ENCODE measurements at regions not wholly inside any gene's neighbourhood (a gene's known extent, or its start where the extent isn't known, plus 50 kb on each side); places are given as distances from the start of the nearest gene placed in this dataset.

DNA sequence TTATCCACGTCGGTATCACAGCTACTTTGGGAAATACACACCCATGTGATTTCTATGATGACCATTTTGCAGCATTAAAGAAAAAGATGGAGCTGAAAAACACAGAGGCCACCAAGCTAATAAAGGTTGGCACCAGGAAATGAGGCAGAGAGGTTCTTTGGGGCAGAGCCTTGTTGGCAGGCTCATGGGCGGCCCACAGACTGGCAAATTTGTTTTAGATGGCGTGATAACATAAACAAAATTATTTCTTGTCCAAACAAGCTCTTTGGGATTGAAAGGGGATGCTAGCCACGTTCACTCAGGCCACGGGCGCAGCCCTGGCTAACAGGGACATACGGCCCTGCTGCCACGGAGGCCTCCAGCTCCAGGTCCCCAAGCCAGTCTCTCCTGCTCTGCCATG is 135.9 kb upstream of the ZMIZ1 start:
- DNase-seq (ENCODE audit: extremely low read depth in 1 of 2, low read depth in 1 of 2): no peak

DNA sequence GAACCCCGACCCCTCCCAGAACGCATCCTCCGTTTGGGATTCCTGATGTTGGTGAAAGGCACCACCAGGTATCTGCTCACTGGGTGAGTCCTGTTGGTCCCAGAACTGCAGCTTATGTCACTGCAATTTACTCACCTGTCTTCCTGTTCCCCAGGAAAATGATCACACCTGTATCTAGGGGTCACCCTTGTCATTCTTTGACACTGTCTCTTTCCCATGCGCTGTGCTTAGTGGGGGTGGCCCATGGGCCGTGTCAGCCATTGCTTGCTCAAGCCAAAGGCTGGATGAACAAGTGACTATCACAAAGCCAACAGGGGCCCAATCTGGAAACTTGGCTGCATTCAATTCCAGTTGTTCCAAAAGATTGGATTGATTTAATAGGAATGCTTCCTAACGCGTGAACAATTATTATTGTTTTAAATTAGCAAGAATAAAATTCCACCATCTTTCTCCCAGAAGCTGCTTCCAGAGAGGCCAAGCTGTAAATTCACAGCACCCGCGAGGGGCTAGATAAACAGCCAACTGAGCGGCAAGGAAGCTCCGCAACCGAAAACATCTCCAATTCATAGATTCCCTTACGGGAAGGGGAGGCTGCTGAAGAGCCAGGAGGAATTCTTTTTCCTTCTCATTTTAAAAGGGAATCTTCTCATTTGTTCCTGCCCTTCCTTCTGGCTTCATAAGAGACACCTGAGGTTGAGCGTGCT is 134.8 kb upstream of the ZMIZ1 start:
- DNase-seq (ENCODE audit: extremely low read depth in 1 of 2, low read depth in 1 of 2): no peak

DNA sequence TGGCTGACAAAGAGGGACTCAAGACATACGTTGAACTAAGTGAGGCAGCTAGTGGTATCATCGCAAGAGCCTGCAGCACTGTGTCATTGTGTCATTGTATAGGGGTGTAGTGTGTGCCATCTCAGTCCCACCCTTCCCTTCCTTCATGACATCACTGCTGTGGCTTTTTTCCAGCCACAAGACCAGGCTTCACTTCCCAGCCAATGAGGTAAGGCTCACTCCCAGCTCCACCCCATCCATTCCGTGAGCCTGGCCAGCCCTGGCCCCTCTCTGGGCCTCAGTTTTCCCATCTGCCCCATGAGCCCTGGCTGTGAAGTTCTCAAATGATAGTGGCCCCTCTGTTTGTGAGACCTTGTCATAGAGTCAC is 134.3 kb upstream of the ZMIZ1 start:
- no peak for DNase-seq (ENCODE audit: extremely low read depth in 1 of 2, low read depth in 1 of 2)

DNA sequence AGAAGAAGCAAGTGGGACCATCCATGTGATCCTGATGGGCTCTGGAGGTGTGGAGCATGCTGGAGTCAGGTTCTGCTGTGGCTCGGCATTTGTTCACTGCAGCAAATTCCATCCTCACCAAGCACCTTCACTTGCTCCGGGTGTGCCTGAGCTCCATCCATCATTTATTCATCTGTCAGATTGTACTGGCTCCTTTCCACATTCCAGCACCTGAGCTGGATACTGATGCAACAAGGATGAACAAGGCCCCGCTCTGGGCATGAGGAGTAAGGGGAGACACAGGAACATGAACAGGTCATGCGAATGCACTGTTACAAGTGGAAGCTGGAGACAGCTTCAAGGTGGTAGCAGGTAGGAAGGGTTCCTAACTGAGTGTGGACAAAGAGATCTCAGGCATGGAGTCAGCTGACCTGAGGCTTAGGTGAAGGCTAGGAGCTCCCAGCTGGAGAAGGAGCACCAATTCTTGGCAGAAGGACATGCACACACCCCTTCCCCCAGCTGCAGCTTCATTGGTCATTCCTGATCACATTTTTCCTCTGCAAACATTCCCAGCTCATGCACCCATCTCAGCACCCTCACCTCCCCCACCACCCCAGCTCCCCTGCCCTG is 133.7 kb upstream of the ZMIZ1 start:
- no peak for DNase-seq (ENCODE audit: extremely low read depth in 1 of 2, low read depth in 1 of 2)

DNA sequence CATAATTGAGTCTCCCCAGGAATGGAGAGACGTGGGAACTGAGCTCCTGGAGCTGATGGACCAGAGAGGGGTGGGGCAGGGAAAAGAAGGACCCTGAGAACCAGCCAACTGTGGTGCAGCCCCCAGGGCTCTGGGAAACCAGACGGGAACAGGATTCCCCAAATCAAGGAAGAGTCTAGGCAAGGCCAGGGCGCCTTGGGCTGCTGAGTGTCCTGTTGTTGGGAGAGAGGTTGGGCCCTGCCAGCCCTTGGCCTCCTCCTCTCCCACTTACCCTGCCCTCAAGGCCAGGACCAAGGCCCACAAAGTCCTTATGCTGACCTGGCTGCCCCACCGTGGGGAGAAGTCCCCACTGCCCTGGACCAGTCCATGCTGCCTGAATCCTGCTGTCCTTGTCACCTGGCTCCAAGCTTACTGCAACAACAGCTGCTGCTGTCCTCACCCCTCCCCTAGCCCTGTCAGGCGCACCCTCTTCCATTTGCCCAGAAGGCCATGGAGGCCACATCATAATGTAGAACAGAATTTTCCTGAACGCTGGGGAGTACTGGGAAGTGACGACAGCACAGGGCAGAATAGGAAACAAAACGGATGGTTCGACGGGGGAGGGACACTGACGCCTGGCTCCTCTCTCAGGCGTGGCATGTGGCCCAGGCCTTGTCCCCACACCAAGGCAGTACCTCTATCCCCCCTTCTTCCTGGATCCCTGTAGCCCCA is 132.9 kb upstream of the ZMIZ1 start:
- DNase-seq (ENCODE audit: extremely low read depth in 1 of 2, low read depth in 1 of 2): no peak

DNA sequence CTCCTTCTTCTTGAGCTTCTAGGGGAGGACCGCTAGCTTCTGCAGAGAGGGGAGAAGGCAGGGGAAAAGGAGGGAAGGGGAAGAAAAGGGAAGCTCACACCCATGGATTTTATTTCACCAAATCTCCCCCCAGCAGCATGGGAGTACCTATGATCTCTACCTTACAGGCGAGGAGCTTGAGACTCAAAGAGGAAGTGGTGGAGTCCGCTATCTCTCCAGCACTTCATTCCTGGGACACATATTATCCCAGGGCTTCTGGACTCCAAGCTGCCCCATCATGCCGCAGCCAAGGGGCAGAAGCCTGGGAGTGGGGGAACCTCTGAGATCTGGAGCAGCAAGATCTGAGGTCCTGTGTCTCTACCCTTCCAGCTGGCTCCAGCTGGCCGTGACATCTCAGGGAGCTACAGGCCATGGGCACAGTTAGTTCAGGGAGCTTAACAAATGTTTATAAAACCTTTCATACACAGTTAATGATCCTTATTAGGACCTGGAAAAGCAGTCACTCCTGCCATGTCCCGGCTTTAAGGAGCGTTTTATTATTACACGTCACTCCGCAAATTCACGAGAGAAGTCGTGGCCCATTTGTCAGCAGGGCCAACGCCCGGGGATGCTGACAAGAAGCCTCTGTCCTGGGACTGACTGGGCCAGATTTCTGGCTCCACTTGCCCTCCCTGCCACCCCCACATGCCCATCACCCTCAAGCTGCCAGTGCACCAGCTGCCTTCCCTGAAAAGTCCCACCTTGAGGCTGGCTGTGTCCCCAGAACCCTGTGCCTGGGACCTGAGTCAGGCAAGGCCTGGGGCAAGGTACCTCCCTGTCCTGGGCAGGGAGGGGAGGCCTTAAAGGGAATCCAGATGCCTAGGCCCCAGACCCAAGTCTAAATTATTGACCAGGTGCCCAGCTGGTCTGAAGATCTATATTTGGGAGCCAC is 132.1 kb upstream of the ZMIZ1 start:
- no peak for DNase-seq (ENCODE audit: extremely low read depth in 1 of 2, low read depth in 1 of 2)

DNA sequence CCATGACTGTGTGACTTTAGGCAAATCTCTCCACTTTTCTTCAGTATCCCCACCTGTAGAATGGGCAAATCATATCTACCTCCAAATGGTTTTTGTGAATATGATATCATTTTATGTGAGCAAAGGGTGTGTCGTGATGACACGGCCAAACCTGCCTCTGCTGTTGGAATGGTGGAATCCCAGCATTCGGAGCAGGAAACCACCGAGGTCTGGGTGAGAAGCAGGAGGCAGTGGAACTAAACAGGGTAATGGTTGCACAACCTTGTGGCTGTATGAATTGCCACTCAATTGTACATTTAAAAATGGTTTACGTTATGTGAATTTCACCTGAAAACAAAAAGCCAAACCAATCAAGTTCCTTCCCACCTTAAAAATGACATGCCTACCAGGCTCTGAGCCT is 131.4 kb upstream of the ZMIZ1 start:
- DNase-seq (ENCODE audit: extremely low read depth in 1 of 2, low read depth in 1 of 2): no peak

DNA sequence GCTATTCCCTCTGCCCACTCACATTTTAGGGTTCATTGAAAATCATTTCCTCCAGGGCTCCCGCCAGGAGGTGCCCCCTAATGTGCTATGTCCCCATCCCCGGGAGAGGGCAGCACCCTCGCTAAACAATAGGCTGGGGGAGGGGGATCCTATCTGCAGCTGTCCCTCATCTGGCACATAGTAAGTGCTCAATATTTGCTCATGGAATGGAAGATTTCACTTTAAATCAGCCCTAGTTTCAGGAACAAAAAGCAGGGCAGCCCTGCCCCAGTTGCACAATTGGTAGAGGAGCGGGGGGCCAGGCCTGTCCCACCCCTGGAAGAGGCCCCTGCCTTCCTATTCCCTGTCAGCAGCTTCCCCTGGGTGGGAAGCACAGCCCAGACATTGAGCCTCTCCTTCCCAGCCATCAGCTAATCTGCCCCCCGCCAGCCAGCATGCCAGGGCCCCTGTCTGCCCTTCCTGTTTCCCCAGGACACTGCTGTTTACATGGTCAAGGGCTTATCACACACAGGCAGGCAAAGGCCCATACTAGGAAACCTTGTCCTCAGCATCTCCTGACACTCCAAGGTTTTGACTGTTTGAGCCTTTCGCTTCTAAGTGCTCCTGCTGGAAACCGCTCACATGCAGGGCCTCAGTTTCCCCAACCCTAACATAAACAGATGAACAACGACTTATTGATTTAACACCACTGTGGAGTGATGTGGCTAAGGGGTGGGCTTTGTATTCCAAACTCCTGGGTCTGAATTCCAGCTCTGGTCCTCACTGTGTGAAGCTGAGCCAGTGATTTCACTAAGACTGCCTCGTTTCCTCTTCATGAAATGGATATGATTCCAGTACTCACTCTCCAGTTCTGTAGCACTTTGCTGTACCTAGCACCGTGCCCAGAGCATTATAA is 130.7 kb upstream of the ZMIZ1 start:
- no peak for DNase-seq (ENCODE audit: extremely low read depth in 1 of 2, low read depth in 1 of 2)

DNA sequence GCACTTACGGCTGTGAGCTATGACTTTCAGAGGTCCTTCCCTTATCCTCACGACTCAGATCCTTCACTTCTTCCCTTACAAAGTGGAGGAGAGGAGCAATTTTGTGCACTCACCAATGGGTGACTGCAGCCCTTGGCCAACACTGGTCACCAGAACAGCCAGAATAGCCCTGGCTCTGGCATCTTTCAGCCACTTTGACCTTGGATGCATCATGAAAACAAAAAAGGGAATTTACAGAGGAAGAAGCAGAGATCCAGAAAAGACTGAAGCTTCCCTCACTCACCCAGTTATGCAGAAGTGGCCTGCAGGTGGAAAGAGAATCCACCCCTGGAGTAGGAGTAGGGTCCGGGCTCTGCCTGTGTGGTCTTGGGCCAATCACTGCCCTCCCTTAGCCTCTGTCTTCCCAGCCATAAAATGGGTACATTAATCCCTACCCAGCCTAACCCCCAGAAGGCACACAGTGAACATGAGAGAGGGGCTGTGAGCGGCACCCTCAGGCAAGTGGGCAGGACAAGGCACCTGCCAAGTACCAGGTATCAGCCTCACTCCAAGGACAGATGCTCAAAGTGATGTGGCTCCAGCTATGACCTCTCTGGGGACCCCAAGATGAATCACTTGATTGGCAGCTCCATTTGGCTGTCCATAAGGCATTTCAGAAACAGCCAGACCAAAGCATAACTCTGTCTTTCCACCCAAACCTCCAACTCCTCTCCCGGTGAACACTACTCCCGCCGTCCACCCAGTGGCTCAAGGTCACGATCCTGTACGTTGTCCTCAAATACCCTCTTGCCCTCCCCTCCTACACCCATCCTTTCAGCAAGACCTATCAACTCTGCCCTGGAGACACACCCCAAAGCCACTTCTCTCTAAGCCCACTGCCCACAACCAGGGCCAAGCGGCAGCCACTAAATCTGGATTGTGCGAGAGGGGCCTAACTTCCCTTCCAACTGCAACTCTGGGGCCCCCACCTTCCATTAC is 129.8 kb upstream of the ZMIZ1 start:
- no peak for DNase-seq (ENCODE audit: extremely low read depth in 1 of 2, low read depth in 1 of 2)

DNA sequence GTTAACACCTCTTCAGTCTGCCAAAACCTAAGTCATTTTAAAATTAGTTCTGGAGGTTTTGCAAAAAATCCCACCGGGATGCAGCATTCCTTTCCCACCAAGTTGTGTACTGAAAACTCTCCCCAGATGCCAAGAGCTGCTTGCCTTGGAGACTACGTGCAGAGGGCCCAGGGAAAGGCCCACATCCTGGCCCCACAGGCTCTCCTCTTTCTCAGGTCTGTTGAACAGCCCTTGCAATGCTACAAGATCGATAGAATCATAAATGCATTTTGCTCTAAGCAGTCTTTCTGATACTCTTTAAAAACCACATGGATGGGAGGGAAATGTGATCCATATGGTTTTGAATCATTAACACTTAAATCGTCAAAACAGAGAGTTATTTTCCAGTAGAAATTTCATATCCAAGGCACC is 126.7 kb upstream of the ZMIZ1 start:
- no peak for DNase-seq (ENCODE audit: extremely low read depth in 1 of 2, low read depth in 1 of 2)

DNA sequence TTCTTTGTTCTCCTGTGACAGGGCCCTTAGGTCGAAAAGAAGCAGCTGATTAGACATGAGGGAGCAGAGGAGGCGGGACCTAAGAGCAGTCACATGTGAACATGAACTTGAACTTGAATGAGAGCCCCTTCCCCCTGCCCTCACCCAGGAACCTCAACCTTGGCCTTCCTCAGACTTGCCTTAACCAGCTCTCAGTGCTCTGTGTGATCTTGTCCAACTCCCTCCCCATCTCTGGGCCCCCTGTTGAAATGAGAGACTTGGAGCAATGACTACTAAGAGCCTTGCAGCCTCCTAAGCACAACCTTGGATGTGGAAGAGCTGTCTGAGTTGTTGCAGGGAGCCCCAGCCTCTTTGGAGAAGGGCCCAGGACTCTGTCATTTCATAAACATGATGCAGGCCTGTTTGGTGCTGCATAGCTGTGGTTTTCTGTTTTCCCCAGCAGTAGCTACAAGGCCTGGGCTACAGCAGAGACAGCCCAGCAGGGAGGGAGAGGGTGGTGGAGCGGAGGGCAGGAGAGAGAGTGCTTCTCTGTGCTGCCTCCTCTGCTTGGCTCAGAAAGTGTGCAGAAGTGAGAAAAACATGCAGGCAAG is 123.9 kb upstream of the ZMIZ1 start:
- no peak for DNase-seq (ENCODE audit: extremely low read depth in 1 of 2, low read depth in 1 of 2)

DNA sequence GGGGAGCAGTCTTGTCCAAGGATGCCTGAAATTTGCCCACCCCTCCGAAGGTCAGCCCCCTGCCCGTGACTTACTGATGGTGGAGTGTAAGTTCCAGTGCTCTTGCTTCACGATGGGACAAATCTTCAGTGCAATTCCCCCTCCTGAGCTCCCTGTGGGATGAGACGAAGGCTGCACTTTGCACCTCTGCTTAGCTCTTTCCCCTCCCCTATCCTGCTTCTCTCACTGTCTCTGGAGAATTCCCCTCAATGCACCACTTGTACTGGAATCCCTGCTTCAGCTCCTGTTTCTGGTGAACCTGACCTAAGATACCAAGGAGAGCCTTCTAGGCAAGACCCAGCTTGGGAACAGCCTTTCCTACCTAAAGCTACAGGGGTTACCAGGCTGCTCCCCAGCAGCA is 122.9 kb upstream of the ZMIZ1 start:
- no peak for DNase-seq (ENCODE audit: extremely low read depth in 1 of 2, low read depth in 1 of 2)

DNA sequence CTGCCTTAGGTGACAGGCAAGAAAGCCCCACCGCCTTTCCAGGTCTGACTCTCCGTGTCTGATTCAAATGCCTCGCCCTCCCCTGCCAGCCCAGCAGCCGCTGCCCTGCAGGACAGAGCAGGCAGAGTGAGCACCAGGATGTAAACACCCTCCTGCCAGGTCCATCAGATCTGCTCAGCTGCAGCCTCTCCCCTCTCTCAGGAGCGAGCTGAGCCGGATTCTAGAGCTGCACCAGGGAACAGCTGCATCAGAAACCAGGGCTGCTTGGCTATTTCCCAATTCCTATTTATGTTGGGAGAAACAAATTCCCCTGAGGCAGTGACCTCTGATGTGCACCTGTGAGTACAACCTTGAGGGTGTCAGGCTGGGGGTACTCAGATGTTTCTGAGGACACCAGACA is 121.5 kb upstream of the ZMIZ1 start:
- DNase-seq (ENCODE audit: extremely low read depth in 1 of 2, low read depth in 1 of 2): no peak

DNA sequence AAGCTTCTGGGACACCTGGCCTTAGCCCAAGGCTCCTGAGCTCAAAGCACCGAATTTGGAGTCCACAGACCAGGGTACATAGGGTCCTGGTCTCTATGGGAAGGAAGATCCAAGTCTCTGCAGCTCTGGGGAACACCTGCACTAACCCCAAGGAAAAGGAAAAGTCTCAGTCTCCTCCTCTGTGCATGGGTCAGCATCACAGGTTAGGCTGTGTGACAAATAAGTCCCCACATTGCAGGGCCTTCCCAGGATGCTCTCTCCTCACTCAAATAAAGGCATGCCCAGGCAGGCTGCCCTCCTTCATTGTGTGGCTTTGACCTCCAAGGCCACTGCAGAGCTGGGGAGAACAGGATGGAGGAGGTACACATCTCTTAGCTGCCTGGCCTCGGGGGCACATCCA is 121.0 kb upstream of the ZMIZ1 start:
- no peak for DNase-seq (ENCODE audit: extremely low read depth in 1 of 2, low read depth in 1 of 2)

DNA sequence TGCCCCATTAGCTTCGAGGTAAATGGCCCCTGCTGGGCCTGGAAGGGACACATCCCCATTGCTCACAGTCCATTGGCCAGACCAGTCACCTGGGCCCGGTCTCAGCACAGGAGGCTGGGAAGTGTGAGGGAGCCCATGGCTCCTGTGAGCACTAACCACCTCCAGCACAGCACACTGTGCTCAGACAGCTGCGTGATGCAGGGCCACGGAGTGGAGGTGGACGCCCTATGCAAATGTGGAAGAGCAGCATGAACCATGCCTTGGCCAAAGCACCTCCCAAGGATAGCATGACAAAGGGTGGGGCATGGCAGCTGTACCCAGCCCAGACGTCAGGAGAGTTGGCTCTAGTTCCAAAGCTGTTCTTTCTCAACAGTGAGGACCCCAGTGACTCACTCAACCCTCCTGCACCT is 120.1 kb upstream of the ZMIZ1 start:
- no peak for DNase-seq (ENCODE audit: extremely low read depth in 1 of 2, low read depth in 1 of 2)

DNA sequence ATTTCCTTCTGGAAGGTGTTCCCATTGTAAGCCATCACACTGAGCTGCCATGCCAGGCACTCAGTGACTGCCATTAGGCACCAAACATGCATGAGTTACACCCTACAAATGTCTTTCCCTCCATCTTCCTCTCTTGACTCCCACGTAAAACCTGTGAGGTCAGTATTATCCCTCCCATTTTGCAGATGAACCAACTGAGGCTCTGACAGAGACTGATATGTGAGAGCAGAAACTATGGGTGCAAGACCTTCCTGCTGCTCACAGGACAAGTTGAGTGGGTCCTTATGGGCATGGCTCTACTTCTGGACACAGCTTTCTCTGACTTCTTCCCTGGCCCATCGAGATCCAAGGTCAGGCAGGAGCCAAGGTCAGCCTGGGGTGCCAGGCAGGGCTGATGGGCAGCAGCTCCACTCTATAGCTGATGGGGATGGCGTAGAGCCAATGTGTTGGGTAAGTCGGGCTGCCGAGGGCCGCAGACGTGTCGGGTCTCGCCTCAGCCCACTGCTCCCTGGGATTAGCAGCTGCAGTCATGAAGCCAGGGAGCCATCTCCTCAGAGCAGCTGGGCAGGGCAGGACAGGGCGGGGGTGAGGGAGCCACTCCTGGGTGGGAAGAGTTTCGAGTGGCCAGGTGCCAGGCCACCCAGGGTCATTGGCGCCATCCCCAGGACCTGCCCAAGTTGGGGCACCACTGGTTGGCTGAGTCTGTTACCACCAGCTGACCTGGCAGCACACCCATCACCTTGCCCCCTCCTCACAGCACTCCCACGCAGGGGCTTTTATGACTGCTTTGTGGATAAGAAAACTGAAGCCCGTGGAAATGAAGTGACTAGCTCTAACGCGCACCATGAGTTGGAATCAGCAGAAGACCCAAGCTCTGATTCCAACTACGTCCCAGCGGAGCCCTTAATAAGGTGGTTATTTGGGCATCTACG is 117.8 kb upstream of the ZMIZ1 start:
- no peak for DNase-seq (ENCODE audit: extremely low read depth in 1 of 2, low read depth in 1 of 2)

DNA sequence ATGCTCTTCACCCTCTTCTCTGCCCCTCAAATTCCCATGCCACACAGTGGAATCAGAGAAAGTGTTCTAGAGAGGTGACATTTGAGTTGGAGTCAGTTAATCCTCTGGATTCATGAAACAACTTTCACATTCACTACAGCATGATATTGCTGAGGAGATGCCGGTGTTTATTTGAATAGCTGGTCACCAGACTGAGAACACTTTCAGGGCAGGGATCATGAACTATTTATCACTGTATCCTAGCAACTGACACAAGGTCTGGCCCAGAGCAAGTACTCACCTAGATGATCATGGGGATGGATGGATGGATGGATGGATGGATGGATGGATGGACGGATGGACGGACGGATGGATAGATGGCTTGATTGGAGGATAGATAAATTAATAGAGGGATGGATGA is 116.7 kb upstream of the ZMIZ1 start:
- no peak for DNase-seq (ENCODE audit: extremely low read depth in 1 of 2, low read depth in 1 of 2)

DNA sequence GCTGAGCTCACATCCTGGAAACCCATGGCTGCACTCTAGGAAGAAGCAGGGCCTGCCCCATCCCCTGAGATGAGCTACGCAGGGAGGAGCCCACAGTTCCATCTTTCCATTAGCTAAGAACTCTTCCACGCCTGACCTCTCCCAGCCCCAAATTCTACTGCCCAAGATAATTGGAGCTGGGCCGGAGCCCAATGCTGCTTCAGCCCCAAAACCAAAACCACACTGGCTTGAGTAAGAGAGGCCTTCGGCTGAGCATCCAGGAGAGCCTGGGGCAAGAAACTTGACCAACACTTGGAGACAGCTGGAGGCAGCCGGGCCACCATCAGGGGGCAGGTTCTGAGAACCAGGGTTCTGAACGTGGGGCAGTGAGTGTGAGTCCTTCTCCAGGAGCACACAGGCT is 116.1 kb upstream of the ZMIZ1 start:
- no peak for DNase-seq (ENCODE audit: extremely low read depth in 1 of 2, low read depth in 1 of 2)
